A673 (cell line): ENCODE measurements at regions not wholly inside any gene's neighbourhood (a gene's known extent, or its start where the extent isn't known, plus 50 kb on each side); places are given as distances from the start of the nearest gene placed in this dataset.

ENCODE experiments used
- BruUV-seq: library from RNA; stranded (reverse); fragments of 400-500 nt; replicated peaks from 2 replicates; lab custom pipeline; 2021; lab: Mats Ljungman, UMichigan
- CTCF ChIA-PET: fragments of 300-600 bp; sonication (Branson Sonifier 250); formaldehyde crosslinking; loops from one replicate; lab custom pipeline; 2022; ENCODE audit warnings: antibody characterized with exemption; lab: Charles Lee
- POLR2A ChIA-PET: fragments of 300-600 bp; sonication (Branson Sonifier 250); formaldehyde crosslinking; loops from one replicate; lab custom pipeline; 2022; ENCODE audit warnings: antibody characterized with exemption; ENCODE audit not compliant: low non-redundant PET; lab: Charles Lee
- DNase-seq: peaks from one replicate; pipeline ENCODE4 v3.0.0-alpha.2; 2015; ENCODE audit warnings: low spot score
- H3K27ac ChIP-seq: fragments of 200-600 bp; sonication (generic); 2 replicates; pipeline ENCODE4 v1.5.1; 2016; ENCODE audit warnings: mixed run types, low read depth, mild to moderate bottlenecking, mixed read lengths, antibody characterized with exemption, low read length; ENCODE audit not compliant: poor library complexity, severe bottlenecking
- H3K27me3 ChIP-seq: fragments of 200-600 bp; sonication (generic); replicated peaks from 2 replicates; pipeline ENCODE4 v1.6.1; 2017; ENCODE audit warnings: mixed run types, low read depth, mild to moderate bottlenecking, mixed read lengths, antibody characterized with exemption, low read length; ENCODE audit not compliant: insufficient read depth, poor library complexity
- H3K36me3 ChIP-seq: fragments of 200-600 bp; sonication (generic); 2 replicates; pipeline ENCODE4 v1.6.1; 2016; ENCODE audit warnings: mixed run types, mild to moderate bottlenecking, mixed read lengths, antibody characterized with exemption, low read length; ENCODE audit not compliant: insufficient read depth, poor library complexity, severe bottlenecking
- H3K4me1 ChIP-seq: fragments of 200-600 bp; sonication (generic); 2 replicates; pipeline ENCODE4 v1.6.1; 2017; ENCODE audit warnings: mixed run types, mild to moderate bottlenecking, mixed read lengths, antibody characterized with exemption, low read length; ENCODE audit not compliant: insufficient read depth, poor library complexity, severe bottlenecking
- H3K4me3 ChIP-seq: fragments of 200-600 bp; sonication (generic); 2 replicates; pipeline ENCODE4 v1.5.1; 2016; ENCODE audit warnings: low read depth, mixed run types, mild to moderate bottlenecking, mixed read lengths, low read length; ENCODE audit not compliant: poor library complexity, severe bottlenecking
- H3K9me3 ChIP-seq: fragments of 200-600 bp; sonication (generic); 2 replicates; pipeline ENCODE4 v1.6.1; 2016; ENCODE audit warnings: mixed run types, low read depth, mild to moderate bottlenecking, mixed read lengths, antibody characterized with exemption, low read length; ENCODE audit not compliant: poor library complexity, severe bottlenecking
- EZH2 ChIP-seq: fragments of 200-600 bp; sonication (generic); IDR thresholded peaks from 2 replicates; pipeline ENCODE4 v1.6.1; 2017; ENCODE audit warnings: borderline replicate concordance, low read depth, mild to moderate bottlenecking, mixed read lengths, antibody characterized with exemption, low read length; ENCODE audit not compliant: poor library complexity, severe bottlenecking
- intact Hi-C: fragments of 100-400 bp; cut with micrococcal nuclease; formaldehyde crosslinking; loops from one replicate; pipeline ENCODE4 v1.10.0; 2022; ENCODE audit not compliant: unreplicated experiment
- TF ChIP-seq, protein P1 (sequence below): fragments of 300-800, 200-600 bp; sonication (generic); conservative IDR thresholded peaks from 2 replicates; pipeline ENCODE4 v1.5.1; 2017; ENCODE audit warnings: low read depth, mild to moderate bottlenecking, antibody characterized with exemption, low read length, moderate library complexity, mixed read lengths

DNA sequence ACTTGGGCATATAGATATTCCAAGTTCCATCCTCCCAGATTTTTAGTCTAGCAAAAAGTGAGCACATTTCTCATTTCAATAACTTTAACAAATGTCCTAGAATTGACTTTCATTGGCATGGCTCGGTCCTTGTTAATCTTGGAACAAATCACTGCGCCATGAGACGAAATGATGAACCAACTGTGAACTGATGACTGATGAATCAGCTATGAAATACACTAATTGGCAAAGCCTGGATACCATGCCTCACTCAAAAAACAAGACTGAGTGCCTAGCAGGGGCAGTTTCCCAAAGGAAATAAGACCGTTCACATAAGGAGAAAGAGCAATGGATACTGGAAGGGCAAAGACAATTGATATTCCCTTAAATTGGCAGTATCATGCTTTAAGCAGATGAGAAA is 248.6 kb upstream of the VEGFC start:
- intact Hi-C loops: no loop called here
- Histone ChIP-seq H3K4me3 (no peak overlapping the region), H3K27ac (no peak overlapping the region), H3K36me3 (no peaks in the 10 kb centered on the region), H3K27me3 (peaks cover 32% of the 10 kb centered on the region), H3K9me3 (no peaks in the 10 kb centered on the region), H3K4me1 (no peaks in the 10 kb centered on the region)
- no TSS peak for BruUV-seq
- ChIA-PET CTCF (no interaction called here), POLR2A (no interaction called here)
- DNase-seq: no peak
- TF ChIP-seq, protein P1, sequence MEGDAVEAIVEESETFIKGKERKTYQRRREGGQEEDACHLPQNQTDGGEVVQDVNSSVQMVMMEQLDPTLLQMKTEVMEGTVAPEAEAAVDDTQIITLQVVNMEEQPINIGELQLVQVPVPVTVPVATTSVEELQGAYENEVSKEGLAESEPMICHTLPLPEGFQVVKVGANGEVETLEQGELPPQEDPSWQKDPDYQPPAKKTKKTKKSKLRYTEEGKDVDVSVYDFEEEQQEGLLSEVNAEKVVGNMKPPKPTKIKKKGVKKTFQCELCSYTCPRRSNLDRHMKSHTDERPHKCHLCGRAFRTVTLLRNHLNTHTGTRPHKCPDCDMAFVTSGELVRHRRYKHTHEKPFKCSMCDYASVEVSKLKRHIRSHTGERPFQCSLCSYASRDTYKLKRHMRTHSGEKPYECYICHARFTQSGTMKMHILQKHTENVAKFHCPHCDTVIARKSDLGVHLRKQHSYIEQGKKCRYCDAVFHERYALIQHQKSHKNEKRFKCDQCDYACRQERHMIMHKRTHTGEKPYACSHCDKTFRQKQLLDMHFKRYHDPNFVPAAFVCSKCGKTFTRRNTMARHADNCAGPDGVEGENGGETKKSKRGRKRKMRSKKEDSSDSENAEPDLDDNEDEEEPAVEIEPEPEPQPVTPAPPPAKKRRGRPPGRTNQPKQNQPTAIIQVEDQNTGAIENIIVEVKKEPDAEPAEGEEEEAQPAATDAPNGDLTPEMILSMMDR: no peak
- no peak for TF ChIP-seq EZH2

DNA sequence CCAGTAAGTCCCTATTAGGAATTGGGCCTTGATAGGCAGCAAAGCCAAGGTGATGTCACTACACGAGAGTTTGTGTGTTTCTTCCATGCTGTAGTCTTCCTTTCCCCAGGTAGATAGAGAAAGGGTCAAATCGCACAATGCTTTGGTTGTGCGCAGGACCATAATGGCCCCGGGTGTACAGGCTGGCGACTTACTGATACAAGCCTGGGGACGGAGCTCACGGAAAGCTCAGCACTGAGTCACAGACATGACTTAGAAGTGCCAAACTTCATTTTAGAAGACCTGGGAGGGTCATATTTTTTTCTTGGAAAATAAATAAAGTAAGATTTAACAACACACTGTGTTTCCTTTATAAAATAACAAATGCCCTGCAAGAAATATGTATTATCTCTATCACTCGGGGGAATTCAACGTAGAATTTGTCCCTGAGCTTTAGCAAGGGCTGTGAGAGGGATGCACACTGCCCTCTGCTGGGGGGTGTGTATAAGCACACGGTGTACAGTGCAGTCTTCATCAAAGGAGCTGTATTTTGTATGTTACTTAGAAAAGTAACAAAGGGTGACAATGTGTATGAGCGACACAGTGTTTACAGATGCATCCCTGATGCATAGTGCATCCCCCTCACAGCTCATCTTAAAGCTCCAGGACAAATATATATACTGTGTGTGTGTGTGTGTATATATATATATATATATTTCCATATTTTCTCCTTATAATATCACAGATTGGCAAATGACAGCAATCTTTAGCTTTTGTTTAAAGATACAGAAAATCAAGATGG is 254.5 kb upstream of the VEGFC start:
- Histone ChIP-seq H3K4me3 (no peak overlapping the region), H3K27ac (no peak overlapping the region), H3K36me3 (no peaks in the 10 kb centered on the region), H3K27me3 (peaks cover 24% of the 10 kb centered on the region), H3K9me3 (no peaks in the 10 kb centered on the region), H3K4me1 (no peaks in the 10 kb centered on the region)
- POLR2A ChIA-PET: no interaction called here
- peak; percentile 79 for DNase-seq
- CTCF ChIA-PET: interaction anchor here (0.5 to 1.3 kb wide), 15 partner anchors 10 to 669 kb away, joined by 3 to 20 read pairs (median 4); no protein-coding TSS in a partner anchor
- no TSS peak for BruUV-seq
- TF ChIP-seq, protein P1: peak; percentile 85
- TF ChIP-seq EZH2: no peak
- intact Hi-C loops: loop anchor here (1.0 to 5.0 kb wide), 5 partner anchors 82 to 670 kb away; no protein-coding TSS in a partner anchor

DNA sequence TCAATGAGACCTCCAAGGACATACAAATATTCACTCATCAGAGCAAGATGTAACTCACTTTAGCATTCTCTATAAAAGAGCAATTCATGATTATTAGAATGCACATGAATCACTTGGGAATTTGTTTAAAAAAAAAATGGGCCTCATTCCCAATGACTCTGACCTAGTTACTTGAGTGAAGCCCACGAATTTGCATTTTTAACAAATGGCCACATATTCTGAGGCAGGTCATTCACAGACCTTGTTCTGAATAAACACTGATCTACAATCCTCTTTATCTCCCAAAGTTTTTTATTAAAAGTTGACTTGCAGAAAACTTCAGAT is 255.1 kb upstream of the VEGFC start:
- intact Hi-C loops: loop anchor here (1.0 to 5.0 kb wide), 5 partner anchors 83 to 671 kb away; no protein-coding TSS in a partner anchor
- H3K36me3 ChIP-seq: no peaks in the 10 kb centered on the region
- ChIA-PET CTCF (interaction anchor here (0.5 to 1.3 kb wide), 15 partner anchors 10 to 670 kb away, joined by 3 to 20 read pairs (median 4); no protein-coding TSS in a partner anchor), POLR2A (no interaction called here)
- TF ChIP-seq, protein P1: no peak
- no peak for TF ChIP-seq EZH2
- H3K4me3 ChIP-seq: no peak overlapping the region
- no peaks in the 10 kb centered on the region for H3K9me3 ChIP-seq
- H3K27me3 ChIP-seq: peaks cover 21% of the 10 kb centered on the region
- H3K27ac ChIP-seq: no peak overlapping the region
- H3K4me1 ChIP-seq: no peaks in the 10 kb centered on the region
- DNase-seq: no peak
- BruUV-seq: no TSS peak
